ENCODE measurements at regions not wholly inside any gene's neighbourhood (a gene's known extent, or its start where the extent isn't known, plus 50 kb on each side); places are given as distances from the start of the nearest gene placed in this dataset.
"Not testable (repeated sequence)": the region's sequence is repeated elsewhere in the genome, so short reads cannot be mapped to it uniquely, and the experiment has no call there.

DNA sequence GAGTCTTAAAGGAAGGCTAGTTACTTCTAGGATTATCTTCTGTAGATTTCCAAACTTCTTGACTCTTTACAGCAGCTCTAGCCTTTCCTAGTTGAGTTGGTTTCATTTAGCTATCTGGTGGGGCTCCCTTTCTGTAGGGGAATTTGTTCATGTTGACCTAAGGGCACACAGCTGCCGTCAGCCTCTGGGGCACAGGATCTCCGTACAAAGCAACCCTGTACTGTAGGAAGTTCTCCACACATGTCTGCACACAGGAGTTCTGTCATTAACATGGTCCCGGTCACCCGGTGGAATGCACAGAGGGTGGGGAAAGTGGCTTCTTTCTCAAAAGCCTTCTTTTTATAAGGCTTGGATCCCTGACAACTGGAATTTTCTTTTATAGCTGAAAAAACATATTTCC, 88.7 kb upstream of the TNIK start:
- no peak for DNase-seq (ENCODE audit: low spot score)

DNA sequence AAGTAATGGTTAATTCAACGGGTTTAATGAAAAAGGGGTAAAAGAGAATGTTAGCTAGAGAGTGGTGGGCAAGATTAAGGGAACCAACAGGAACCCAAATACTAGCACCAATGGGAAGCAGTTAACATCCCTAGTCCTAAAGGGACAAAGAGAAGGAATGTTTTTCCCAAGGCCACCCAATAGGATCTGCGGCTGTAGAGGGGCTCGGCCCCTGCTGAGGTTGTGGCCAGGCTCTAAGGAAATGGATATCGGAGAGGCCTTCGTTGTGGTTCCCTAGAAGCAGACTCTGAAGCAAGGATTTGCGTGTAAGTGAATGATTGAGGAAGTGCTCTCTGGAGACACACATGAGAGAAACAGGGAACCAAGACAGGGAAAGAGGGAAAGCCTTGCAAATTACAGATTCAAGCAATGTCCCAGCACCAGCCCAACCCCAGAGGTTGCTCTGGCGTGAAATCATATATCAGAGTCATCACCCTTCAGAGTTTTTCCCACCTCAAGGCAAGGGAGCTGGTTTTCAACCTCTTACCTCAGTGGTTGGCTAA, 83.6 kb upstream of the TNIK start:
- no peak for DNase-seq (ENCODE audit: low spot score)

DNA sequence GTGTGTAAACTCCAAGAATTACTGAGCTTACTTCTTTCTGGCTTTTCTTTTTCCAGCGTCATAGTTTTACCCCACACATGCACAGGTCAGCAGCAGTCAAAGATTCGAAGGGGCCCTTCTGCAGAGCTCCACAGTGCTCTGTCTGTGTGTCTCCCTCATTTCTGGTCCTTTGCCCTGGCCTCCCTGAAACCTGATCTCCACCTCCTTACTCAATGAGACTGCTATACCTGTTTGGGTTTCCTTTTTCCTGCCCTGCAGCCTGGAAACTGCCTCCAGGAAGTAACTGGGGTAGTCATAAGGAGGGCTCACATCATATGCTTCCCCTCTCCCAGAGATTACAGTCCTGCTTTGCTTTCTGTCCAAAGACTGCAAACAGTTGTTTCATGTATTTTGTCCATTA, 82.8 kb upstream of the TNIK start:
- no peak for DNase-seq (ENCODE audit: low spot score)

DNA sequence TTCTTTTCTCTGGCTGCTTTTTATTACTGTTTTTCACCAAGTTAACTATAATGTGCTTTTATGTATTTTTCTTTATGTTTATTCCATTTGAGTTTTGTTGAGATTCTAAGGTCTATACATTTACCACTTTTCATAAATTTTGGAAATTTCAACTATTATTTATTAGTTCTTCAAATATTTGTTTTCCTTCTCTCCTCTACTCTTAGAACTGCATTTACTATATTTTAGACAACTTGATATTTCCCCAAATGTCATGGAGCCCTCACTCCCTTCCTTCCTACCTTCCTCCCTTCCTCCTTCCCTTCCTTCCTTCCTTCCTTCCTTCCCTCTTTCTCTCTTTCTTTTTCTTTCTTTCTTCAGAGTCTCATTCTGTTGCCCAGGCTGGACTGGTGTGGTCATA, 81.4 kb upstream of the TNIK start:
- DNase-seq (ENCODE audit: low spot score): no peak

DNA sequence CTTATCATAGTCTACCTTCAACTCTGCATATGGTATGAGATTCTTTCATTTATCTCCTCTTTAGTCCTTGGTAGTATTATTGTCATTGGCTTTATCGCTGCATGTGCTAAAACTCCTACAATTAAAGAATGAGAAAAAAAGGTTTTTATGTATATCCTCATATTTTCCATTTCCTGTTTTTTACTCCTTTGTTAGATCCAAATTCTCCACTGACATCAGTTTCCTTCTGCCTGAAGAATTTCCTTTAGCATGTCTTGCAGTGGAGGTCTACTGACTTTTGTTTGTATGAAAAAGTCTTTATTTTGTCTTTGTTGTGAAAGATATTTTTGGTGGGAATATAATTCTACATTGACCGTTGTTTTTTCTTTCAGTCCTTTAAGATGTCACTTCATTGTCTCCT, 81.0 kb upstream of the TNIK start:
- no peak for DNase-seq (ENCODE audit: low spot score)

DNA sequence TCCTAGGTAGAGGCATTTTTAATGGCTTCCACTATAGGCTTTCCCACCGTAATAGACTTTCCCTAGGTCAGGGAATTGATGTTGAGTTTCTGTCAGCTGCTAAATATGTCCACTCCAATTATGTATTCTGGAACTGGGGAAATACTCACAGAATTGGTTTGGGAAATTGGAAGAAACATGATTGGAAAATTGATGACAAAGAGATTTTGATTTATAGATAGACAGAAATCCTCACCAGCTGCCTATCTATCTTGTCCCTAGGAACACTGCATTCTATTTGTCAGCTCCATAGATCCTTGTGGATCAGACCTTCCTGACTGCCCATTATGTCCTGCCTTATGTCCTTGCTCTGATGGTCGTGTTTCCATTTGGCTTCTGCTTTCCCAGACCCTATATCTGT, 75.6 kb upstream of the TNIK start:
- no peak for DNase-seq (ENCODE audit: low spot score)

DNA sequence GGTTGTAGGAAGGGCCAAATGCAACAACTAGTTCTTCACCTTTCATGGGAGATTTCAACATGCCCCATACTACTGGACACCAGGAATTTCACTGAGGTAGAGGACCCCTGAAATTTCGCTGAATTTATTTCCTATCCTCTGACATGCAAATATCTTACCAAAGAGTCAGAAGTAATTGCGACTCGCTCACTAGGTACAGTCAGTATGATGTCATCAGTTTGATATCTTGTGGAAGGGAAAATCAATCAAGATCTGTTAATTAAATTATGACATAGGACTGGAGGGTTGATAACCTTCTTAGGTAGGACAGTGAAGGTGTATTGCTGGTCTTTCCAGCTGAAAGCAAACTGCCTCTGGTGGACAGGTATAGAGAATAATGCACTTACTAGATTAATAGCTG, 74.9 kb upstream of the TNIK start:
- no peak for DNase-seq (ENCODE audit: low spot score)

DNA sequence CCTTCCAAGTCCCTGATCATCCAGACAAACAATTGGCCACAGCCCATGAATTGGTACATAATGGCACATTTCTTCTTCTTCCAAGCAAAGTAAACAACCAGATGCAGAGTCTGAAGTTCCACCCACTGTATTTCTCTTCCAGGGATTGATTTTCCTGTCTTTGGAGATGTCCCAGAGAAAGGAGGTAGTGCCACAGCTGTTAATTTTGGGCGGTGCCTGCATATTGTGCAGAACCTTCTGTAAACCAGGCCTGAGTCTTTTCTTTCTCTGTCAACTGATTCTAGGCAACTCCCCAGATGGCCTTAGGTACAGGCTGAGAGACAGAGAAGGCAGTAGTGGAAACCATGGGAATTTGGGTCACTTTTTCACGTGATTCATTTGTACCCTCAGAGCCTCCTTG, 73.5 kb upstream of the TNIK start:
- no peak for DNase-seq (ENCODE audit: low spot score)

DNA sequence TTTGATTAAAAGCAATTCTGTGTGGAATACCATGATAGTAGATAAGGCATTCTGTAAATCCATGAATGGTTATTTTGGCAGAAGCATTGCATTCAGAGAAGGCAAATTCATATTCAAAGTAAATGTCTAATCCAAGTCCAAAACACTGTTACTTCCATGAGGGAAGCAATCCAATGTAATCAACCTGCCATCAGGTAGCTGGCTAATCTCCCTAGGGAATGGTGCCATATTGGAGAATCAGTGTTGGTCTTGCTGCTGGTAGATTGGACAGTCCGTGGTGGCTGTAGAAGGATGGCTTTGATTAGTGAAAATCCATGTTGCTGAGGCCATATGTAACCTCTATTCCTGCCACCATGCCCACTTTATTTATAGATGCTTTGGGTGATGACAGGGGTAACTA, 72.1 kb upstream of the TNIK start:
- DNase-seq (ENCODE audit: low spot score): no peak

DNA sequence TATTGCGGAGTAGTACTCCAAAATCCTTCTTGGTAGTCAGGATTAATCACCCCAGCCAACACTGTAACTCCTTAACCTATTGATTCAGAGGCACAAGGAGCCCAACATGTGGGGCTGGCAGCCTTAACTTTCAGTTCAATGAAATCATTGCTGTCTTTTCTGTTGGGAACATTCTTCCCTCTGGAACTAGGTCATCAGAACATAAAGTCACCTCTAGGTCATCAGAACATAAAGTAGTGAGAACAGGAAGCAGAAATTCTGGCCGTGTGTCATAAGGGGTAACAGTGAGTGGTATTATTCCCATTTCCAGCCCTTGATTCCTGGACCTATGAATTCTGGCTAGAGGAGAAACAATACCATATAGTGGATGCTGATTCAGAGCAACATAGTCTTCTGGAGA, 71.5 kb upstream of the TNIK start:
- no peak for DNase-seq (ENCODE audit: low spot score)

DNA sequence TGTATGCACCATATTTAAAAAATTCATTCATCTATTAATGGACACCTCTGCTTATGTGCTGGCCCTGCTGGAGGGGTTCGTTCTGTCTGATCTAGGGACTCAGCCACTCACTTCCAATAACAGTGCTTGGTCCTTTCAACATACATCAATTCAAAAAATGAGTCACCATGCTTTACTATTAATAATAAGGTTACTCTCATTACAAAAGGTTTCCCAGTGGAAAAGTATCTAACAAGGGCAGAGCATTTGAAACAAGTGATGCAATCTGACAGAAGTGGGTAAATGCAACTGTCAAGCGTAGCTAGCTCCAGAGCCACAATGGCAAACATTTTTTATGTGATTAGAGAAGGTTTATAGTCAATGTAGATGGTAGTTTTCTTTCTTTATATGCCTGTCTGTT, 67.9 kb upstream of the TNIK start:
- DNase-seq (ENCODE audit: low spot score): no peak

DNA sequence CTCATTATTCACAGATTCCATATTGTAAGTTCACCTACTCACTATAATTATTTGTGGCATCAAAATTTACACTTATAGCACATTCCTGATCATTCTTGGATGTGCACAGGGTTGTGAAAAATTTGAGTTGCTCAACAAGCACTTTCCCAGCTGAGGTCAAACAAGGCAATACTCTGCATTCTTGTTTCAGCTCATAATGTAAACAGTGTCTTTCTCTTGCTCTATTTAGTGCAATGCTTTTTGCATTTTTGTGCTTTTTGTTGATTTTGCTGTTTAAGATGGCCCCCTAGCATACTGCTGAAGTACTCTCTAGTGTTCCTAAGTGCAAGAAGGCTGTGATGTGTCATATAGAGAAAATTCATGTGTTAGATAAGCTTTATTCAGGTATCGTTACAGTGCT, 66.7 kb upstream of the TNIK start:
- no peak for DNase-seq (ENCODE audit: low spot score)

DNA sequence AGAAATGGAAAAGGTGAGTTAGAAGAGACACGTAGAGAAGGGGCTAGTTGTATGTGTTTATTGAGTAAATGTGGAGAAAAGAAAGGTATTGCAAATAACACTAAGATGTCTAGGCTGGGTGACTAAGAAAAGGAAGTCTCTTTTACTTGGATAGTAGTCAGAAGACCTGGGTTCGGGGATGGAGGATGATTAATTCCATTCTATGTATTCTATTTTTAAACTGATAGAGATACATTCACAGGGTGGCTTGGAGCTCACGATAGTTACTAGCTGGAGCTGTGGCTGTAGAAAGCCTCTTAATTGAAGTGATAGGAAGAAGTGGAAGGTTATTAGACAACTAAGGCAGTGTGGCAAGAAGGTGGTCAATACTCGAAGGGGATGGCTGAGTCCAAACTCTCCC, 65.9 kb upstream of the TNIK start:
- no peak for DNase-seq (ENCODE audit: low spot score)

DNA sequence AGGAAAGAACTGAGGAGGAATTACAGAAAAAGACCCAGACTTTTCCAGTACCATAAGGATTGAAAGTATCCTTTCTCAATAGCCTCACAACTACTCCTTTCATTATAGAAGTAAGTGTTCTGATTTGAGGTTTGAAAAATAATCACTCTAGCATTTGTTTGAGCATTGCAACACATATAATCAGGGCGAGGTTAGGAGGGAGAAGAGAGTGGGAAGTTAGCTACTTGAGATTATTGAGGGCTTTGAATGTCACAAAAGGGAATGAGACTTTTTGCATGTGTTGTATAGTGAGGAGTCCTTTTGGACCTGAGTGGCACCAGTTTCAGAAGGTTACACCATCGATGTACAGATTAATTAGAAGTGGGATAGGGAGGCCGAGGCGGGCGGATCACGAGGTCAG, 65.2 kb upstream of the TNIK start:
- no peak for DNase-seq (ENCODE audit: low spot score)

DNA sequence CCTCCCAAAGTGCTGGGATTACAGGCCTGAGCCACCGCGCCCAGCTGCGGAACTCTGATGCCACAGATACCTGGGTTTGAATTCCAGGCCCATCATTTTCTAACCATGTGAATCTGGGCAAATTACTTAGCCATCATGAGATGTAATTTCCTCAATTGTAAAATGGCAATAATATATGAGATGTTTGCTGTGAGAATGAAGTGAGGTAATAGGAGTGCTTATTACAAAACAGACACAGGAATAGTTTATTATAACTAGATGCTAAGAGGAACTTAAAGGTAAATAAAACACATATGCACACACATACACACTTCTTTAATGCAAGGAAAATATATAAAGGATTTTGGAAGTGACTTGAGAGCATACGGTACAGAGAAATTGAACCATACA, 64.7 kb upstream of the TNIK start:
- no peak for DNase-seq (ENCODE audit: low spot score)

DNA sequence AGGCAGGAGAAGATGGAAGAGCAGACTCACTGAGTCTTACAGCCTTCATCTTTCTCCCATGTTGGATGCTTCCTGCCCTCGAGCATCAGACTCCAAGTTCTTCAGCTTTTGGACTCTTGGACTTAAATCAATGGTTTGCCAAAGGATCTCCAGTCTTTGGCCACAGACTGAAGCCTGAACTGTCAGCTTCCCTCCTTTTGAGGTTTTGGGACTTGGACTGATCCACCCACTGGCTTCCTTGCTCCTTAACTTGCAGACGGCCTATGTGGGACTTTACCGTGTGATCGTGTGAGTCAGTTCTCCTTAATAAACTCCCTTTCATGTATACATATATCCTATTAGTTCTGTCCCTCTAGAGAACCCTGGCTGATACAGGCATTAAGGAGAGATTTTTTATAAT, 62.4 kb upstream of the TNIK start:
- DNase-seq (ENCODE audit: low spot score): no peak

DNA sequence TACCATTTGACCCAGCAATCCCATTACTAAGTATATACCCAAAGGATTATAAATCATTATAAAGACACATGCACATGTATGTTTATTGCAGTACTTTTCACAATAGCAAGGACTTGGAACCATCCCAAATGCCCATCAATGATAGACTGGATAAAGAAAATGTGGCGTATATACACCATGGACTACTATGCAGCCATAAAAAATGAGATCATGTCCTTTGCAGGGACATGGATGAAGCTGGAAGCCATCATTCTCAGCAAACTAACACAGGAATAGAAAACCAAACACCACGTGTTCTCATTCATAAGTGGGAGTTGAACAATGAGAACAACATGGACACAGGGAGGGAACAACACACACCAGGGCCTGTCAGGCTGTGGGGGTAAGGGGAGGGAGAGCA, 59.2 kb upstream of the TNIK start:
- DNase-seq (ENCODE audit: low spot score): not testable (repeated sequence)

DNA sequence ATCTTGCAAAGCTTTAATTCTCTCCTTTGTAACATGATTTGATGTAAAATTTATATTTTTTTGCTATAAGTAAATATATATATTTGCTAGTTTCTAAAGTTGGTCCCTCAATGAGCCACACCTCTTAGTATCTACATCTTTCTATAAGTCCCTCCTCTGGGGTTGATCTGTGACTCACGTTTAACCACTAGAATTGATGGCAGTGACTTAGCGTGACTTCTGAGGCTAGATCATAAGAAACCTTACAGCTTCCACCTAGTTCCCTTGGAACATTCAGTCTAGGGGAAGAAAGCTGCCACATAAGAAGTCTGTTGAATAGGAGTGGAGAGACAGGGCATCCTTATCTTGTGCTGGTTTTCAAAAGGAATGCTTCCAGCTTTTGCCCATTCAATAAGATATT, 56.6 kb upstream of the TNIK start:
- DNase-seq (ENCODE audit: low spot score): no peak

DNA sequence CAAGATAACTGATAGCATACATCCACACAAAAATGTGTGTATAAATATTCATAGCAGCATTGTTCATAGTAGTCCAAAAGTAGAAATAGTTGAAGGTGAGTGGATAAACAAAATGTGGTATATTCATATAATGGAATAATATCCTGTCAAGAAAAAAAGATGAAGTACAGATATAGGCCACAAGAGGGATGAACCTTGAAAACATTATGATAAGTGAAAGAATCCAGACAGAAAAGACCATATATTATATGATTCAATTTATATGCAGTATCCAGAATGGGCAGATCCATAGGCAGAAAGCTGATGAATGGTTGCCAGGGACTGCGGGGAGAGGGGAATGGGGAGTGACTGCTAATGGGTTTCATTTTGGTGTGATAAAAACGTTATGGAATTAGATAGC, 54.3 kb upstream of the TNIK start:
- DNase-seq (ENCODE audit: low spot score): peak; percentile 34

DNA sequence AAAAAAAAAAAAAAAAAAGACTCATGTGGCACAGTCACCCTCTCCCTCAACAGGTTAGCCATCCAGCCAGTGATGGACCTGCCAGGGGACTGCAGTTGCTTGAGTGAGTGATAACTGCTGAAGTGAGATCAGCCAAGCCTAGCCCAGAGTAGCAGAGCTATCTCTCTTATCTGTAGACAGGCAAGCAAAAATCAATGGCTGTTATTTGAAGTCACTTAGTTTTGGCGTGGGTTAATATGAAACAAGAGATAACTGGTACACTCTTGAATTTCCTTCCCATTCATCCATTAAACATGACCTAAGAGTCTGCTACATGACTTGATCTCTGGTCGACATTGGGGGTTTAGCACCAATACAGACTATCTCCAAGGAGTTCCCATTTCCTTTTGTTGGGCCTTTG, 51.2 kb upstream of the TNIK start:
- DNase-seq (ENCODE audit: low spot score): no peak
